B cell (primary cell): ENCODE measurements at regions not wholly inside any gene's neighbourhood (a gene's known extent, or its start where the extent isn't known, plus 50 kb on each side); places are given as distances from the start of the nearest gene placed in this dataset.

Experiments used
- ATAC-seq: fragments of 200-7000 bp; cut with Tn5 transposase; one replicate; pipeline ENCODE4 v1.10.0; 2021; ENCODE audit warnings: low read depth, mild to moderate bottlenecking, moderate number of reproducible peaks, moderate library complexity
- CTCF ChIA-PET: fragments of 350-600 bp; sonication (Branson Sonifier 250); formaldehyde crosslinking; loops from one replicate; lab custom pipeline; 2021; ENCODE audit warnings: antibody characterized with exemption, inconsistent platforms; lab: Charles Lee
- POLR2A ChIA-PET: fragments of 350-600 bp; sonication (Branson Sonifier 250); formaldehyde crosslinking; loops from one replicate; lab custom pipeline; 2021; ENCODE audit warnings: antibody characterized with exemption; lab: Charles Lee
- DNase-seq: peaks from one replicate; pipeline ENCODE4 v3.0.0; 2013
- H2AFZ ChIP-seq: 2 replicates; pipeline ENCODE4 v1.6.1; 2012; ENCODE audit warnings: mild to moderate bottlenecking, low read depth, low read length; ENCODE audit not compliant: insufficient read depth, poor library complexity, severe bottlenecking
- H3K27ac ChIP-seq, 2 donors: 1 replicate in 1 of 2; 2 replicates in 1 of 2; pipeline ENCODE4 v1.5.1; 2012 to 2013; ENCODE audit warnings: low read length in 2 of 2, mild to moderate bottlenecking in 2 of 2, moderate library complexity in 1 of 2
- H3K27me3 ChIP-seq, 4 experiments: fragments of 200-600 bp in 1 of 4; sonication (generic) in 1 of 4; replicated peaks in 1 of 4; 1 replicate in 2 of 4; 2 replicates in 2 of 4; pipeline versions ENCODE4 v1.6.1 to v1.7.0; 2013 to 2016; ENCODE audit warnings: low read length in 3 of 4, mild to moderate bottlenecking in 2 of 4, mixed read lengths in 1 of 4, moderate library complexity in 1 of 4; ENCODE audit not compliant: insufficient read depth in 4 of 4, control insufficient read depth in 3 of 4; ENCODE audit errors: control extremely low read depth in 1 of 4
- H3K36me3 ChIP-seq, 2 experiments: replicated peaks in 1 of 2; 1 replicate in 1 of 2; 2 replicates in 1 of 2; pipeline versions ENCODE4 v1.6.1 to v1.7.1; 2013; ENCODE audit warnings: low read length in 1 of 2; ENCODE audit not compliant: insufficient read depth in 2 of 2, control insufficient read depth in 1 of 2; ENCODE audit errors: control extremely low read depth in 1 of 2, extremely low read depth in 1 of 2
- H3K4me1 ChIP-seq, 2 donors: fragments of 200-600 bp in 1 of 2; sonication (generic) in 1 of 2; 1 replicate in 1 of 2; 2 replicates in 1 of 2; pipeline versions ENCODE4 v1.5.1 to v1.6.1; 2013 to 2017; ENCODE audit warnings: low read length in 2 of 2; ENCODE audit not compliant: control insufficient read depth in 2 of 2, insufficient read depth in 2 of 2
- H3K4me2 ChIP-seq: replicated peaks from 2 replicates; pipeline ENCODE3; 2012; ENCODE audit warnings: mild to moderate bottlenecking, low read depth, low read length; ENCODE audit not compliant: poor library complexity, severe bottlenecking
- H3K4me3 ChIP-seq, 5 experiments: fragments of 200-600 bp in 1 of 5; sonication (generic) in 1 of 5; 1 replicate in 3 of 5; 2 replicates in 2 of 5; pipeline versions ENCODE4 v1.5.1 to v1.7.0; 2011 to 2016; ENCODE audit warnings: low read length in 4 of 5, mild to moderate bottlenecking in 4 of 5, low read depth in 2 of 5, control low read depth in 1 of 5, moderate library complexity in 1 of 5; ENCODE audit not compliant: insufficient read depth in 1 of 5; ENCODE audit errors: control extremely low read depth in 1 of 5, extremely low read depth in 1 of 5
- H3K79me2 ChIP-seq: fragments of 200-600 bp; sonication (generic); one replicate; pipeline ENCODE4 v1.6.0; 2016; ENCODE audit warnings: low read length; ENCODE audit not compliant: control insufficient read depth, insufficient read depth
- H3K9ac ChIP-seq: fragments of 200-600 bp; sonication (generic); 2 replicates; pipeline ENCODE4 v1.6.1; 2017; ENCODE audit warnings: mild to moderate bottlenecking, low read length, moderate library complexity
- H3K9me3 ChIP-seq, 3 donors: one replicate each; pipeline versions ENCODE4 v1.6.1 to v1.7.1; 2013; ENCODE audit warnings: low read length in 2 of 3; ENCODE audit not compliant: control insufficient read depth in 2 of 3, insufficient read depth in 1 of 3; ENCODE audit errors: control extremely low read depth in 1 of 3
- H4K20me1 ChIP-seq: 2 replicates; pipeline ENCODE4 v1.6.0; 2012; ENCODE audit warnings: mild to moderate bottlenecking, low read length; ENCODE audit not compliant: insufficient read depth, control insufficient read depth, poor library complexity, severe bottlenecking
- H3K27ac Mint-ChIP-seq: one replicate; pipeline ENCODE4 v1.8.0; 2021; ENCODE audit warnings: mixed read lengths
- H3K27me3 Mint-ChIP-seq: one replicate; pipeline ENCODE4 v1.8.0; 2021; ENCODE audit warnings: mixed read lengths
- H3K4me1 Mint-ChIP-seq: one replicate; pipeline ENCODE4 v1.8.0; 2021; ENCODE audit warnings: mixed read lengths
- H3K4me3 Mint-ChIP-seq: one replicate; pipeline ENCODE4 v1.8.0; 2021; ENCODE audit warnings: mixed read lengths
- H3K9me3 Mint-ChIP-seq: one replicate; pipeline ENCODE4 v1.8.0; 2022; ENCODE audit warnings: mixed read lengths; ENCODE audit not compliant: insufficient read depth
- EZH2 ChIP-seq: IDR thresholded peaks from 2 replicates; pipeline ENCODE4 v1.6.1; 2012; ENCODE audit warnings: borderline replicate concordance, low read depth, mild to moderate bottlenecking, moderate library complexity, low read length; ENCODE audit not compliant: insufficient read depth, poor library complexity, severe bottlenecking
- WGBS: methylation state at CpG from one replicate; pipeline ENCODE4 v1.1.5; 2013; ENCODE audit warnings: missing lambda C conversion rate; ENCODE audit not compliant: insufficient coverage; 5-methylcytosine and 5-hydroxymethylcytosine counted together
- intact Hi-C: fragments of 100-400 bp; cut with micrococcal nuclease; formaldehyde crosslinking; loops from one replicate; pipeline ENCODE4 v1.10.0; 2022
- TF ChIP-seq, protein P1 (sequence below): fragments of 200-600 bp; IDR thresholded peaks from one replicate; pipeline ENCODE4 v1.8.0; 2022; ENCODE audit warnings: antibody characterized with exemption, mild to moderate bottlenecking

DNA sequence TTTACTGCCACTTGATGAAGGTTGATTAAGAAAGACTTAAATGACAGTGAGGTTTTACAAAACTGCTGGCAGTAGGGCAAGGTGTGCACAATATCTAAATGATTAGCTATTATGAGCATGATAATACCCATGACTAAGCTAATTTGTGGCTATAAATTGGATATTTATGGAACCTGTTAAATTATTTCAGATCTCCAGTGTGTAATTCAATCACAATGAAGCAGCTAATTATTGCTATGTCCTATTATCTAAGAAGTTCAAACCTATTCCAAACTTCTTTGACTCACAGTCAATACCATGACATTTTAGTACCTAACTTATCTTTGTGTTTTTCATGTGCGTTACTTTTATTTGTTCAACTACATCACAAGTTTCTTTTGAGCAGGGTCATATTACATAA is 253.8 kb upstream of the MMADHC start:
- POLR2A ChIA-PET, result no interaction called here
- Histone ChIP-seq H3K27me3 (no peaks in the 10 kb centered on the region), H3K27ac (no peak overlapping the region), H3K36me3 (no peaks in the 10 kb centered on the region), H3K9ac (no peak overlapping the region), H3K9me3 (no peaks in the 10 kb centered on the region), H3K79me2 (no peaks in the 10 kb centered on the region), H3K4me1 (no peaks in the 10 kb centered on the region), H3K4me3 (no peak overlapping the region), H3K4me2 (no peak overlapping the region), H4K20me1 (no peaks in the 10 kb centered on the region), H2AFZ (no peak overlapping the region)
- TF ChIP-seq, protein P1, sequence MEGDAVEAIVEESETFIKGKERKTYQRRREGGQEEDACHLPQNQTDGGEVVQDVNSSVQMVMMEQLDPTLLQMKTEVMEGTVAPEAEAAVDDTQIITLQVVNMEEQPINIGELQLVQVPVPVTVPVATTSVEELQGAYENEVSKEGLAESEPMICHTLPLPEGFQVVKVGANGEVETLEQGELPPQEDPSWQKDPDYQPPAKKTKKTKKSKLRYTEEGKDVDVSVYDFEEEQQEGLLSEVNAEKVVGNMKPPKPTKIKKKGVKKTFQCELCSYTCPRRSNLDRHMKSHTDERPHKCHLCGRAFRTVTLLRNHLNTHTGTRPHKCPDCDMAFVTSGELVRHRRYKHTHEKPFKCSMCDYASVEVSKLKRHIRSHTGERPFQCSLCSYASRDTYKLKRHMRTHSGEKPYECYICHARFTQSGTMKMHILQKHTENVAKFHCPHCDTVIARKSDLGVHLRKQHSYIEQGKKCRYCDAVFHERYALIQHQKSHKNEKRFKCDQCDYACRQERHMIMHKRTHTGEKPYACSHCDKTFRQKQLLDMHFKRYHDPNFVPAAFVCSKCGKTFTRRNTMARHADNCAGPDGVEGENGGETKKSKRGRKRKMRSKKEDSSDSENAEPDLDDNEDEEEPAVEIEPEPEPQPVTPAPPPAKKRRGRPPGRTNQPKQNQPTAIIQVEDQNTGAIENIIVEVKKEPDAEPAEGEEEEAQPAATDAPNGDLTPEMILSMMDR, result no peak
- no peak for TF ChIP-seq EZH2
- CTCF ChIA-PET, result no interaction called here
- intact Hi-C loops, result no loop called here
- ATAC-seq (no peak), DNase-seq (no peak)
- Mint-ChIP-seq H3K9me3 (peaks cover 2% of the 10 kb centered on the region), H3K4me1 (no peaks in the 10 kb centered on the region), H3K4me3 (no peak overlapping the region), H3K27ac (no peak overlapping the region), H3K27me3 (no peaks in the 10 kb centered on the region)
- no CpG with 5 or more reads among the region's 1 CpG for WGBS

DNA sequence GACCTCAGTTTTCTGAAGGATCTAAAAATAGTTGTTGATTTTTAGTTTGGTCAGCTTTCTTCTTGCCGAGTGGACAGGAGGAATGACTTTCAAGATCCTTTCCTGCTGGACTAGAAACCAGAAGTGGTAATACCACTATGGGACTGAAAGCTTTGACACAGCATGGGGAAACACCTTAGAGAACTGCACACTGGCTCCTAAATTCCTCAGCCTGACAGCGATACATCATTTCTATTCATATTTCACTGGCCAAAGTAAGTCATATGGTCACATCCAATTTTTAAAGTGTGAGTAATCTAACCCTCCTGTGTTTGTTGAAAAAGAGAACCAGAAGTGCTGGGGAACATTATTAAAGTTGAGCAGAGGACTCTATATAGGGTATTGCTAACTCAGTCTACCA is 244.7 kb upstream of the MMADHC start:
- H3K4me1 ChIP-seq, result no peaks in the 10 kb centered on the region
- intact Hi-C loops, result no loop called here
- H3K36me3 ChIP-seq, result no peaks in the 10 kb centered on the region
- H2AFZ ChIP-seq, result no peak overlapping the region
- no peak overlapping the region for H3K27ac ChIP-seq
- WGBS, result 60% methylated on average over 1 of the region's 2 CpGs
- TF ChIP-seq EZH2, result no peak
- TF ChIP-seq, protein P1, result no peak
- Mint-ChIP-seq H3K4me1 (no peaks in the 10 kb centered on the region), H3K9me3 (peaks cover 6% of the 10 kb centered on the region), H3K27me3 (no peaks in the 10 kb centered on the region), H3K27ac (no peak overlapping the region), H3K4me3 (no peak overlapping the region)
- H4K20me1 ChIP-seq, result no peaks in the 10 kb centered on the region
- H3K4me3 ChIP-seq, result no peak overlapping the region
- H3K79me2 ChIP-seq, result no peaks in the 10 kb centered on the region
- H3K9me3 ChIP-seq, result no peaks in the 10 kb centered on the region
- no peak overlapping the region for H3K9ac ChIP-seq
- POLR2A ChIA-PET, result no interaction called here
- H3K27me3 ChIP-seq, result no peaks in the 10 kb centered on the region
- ATAC-seq (no peak), DNase-seq (no peak)
- CTCF ChIA-PET, result no interaction called here
- no peak overlapping the region for H3K4me2 ChIP-seq
